Hepatocyte (in vitro differentiated cells): ENCODE measurements at regions not wholly inside any gene's neighbourhood (a gene's known extent, or its start where the extent isn't known, plus 50 kb on each side); places are given as distances from the start of the nearest gene placed in this dataset.

Experiments used
- CTCF ChIP-seq: fragments of 200-600 bp; sonication (generic); IDR thresholded peaks from 2 replicates; pipeline ENCODE4 v1.5.1; 2016; ENCODE audit warnings: antibody characterized with exemption, mild to moderate bottlenecking; ENCODE audit not compliant: poor library complexity
- EZH2 ChIP-seq: fragments of 200-600 bp; sonication (generic); IDR thresholded peaks from 2 replicates; pipeline ENCODE4 v1.6.1; 2016; ENCODE audit warnings: antibody characterized with exemption, mild to moderate bottlenecking, borderline replicate concordance
- EZH2phosphoT487 ChIP-seq: fragments of 200-600 bp; sonication (generic); IDR thresholded peaks from one replicate; pipeline ENCODE4 v1.6.1; 2018; ENCODE audit warnings: antibody characterized with exemption, mild to moderate bottlenecking, low read depth, moderate library complexity; ENCODE audit not compliant: unreplicated experiment, severe bottlenecking

GRCh38 chr7:46664453-46664852 is 743.4 kb upstream of the IGFBP3 start:
- TF ChIP-seq CTCF: no peak
- no peak for TF ChIP-seq EZH2
- no peak for TF ChIP-seq EZH2phosphoT487
